KMS-11 (cell line): ENCODE measurements at regions not wholly inside any gene's neighbourhood (a gene's known extent, or its start where the extent isn't known, plus 50 kb on each side); places are given as distances from the start of the nearest gene placed in this dataset.

ENCODE experiments used
- H2AFZ ChIP-seq: fragments of 200-600 bp; sonication (generic); 2 replicates; pipeline ENCODE4 v1.6.1; 2016; ENCODE audit warnings: antibody characterized with exemption, mixed run types, low read depth
- H3K27ac ChIP-seq: fragments of 200-600 bp; sonication (generic); 2 replicates; pipeline ENCODE4 v1.6.1; 2016; ENCODE audit warnings: mild to moderate bottlenecking, mixed run types
- H3K27me3 ChIP-seq: fragments of 200-600 bp; sonication (generic); 2 replicates; pipeline ENCODE4 v1.6.1; 2017; ENCODE audit warnings: mild to moderate bottlenecking, low read depth, mixed run types, moderate library complexity; ENCODE audit not compliant: insufficient read depth
- H3K36me3 ChIP-seq: fragments of 200-600 bp; sonication (generic); 2 replicates; pipeline ENCODE4 v1.6.1; 2017; ENCODE audit warnings: mild to moderate bottlenecking, mixed run types; ENCODE audit not compliant: insufficient read depth
- H3K4me1 ChIP-seq: fragments of 200-600 bp; sonication (generic); 2 replicates; pipeline ENCODE4 v1.6.1; 2016; ENCODE audit warnings: mild to moderate bottlenecking, low read depth, mixed run types; ENCODE audit not compliant: poor library complexity, severe bottlenecking
- H3K4me2 ChIP-seq: fragments of 200-600 bp; sonication (generic); 2 replicates; pipeline ENCODE4 v1.7.0; 2016; ENCODE audit warnings: mild to moderate bottlenecking, mixed run types
- H3K4me3 ChIP-seq: fragments of 200-600 bp; sonication (generic); IDR thresholded peaks from 2 replicates; pipeline ENCODE4 v1.6.1; 2017; ENCODE audit warnings: low read depth, low read length, mixed read lengths; ENCODE audit not compliant: insufficient read depth
- H3K79me2 ChIP-seq: fragments of 200-600 bp; sonication (generic); 2 replicates; pipeline ENCODE4 v1.6.1; 2016; ENCODE audit warnings: low read depth, mixed run types; ENCODE audit not compliant: insufficient read depth
- H3K9ac ChIP-seq: fragments of 200-600 bp; sonication (generic); 2 replicates; pipeline ENCODE4 v1.6.1; 2016; ENCODE audit warnings: mild to moderate bottlenecking, mixed run types
- H4K20me1 ChIP-seq: fragments of 200-600 bp; sonication (generic); 2 replicates; pipeline ENCODE4 v1.6.1; 2016; ENCODE audit warnings: mild to moderate bottlenecking, mixed run types; ENCODE audit not compliant: insufficient read depth
- TF ChIP-seq, protein P1 (sequence below): fragments of 200-600 bp; sonication (generic); conservative IDR thresholded peaks from 2 replicates; pipeline ENCODE4 v1.6.1; 2017; ENCODE audit warnings: low read depth, mild to moderate bottlenecking, antibody characterized with exemption, low read length, moderate library complexity, mixed read lengths

DNA sequence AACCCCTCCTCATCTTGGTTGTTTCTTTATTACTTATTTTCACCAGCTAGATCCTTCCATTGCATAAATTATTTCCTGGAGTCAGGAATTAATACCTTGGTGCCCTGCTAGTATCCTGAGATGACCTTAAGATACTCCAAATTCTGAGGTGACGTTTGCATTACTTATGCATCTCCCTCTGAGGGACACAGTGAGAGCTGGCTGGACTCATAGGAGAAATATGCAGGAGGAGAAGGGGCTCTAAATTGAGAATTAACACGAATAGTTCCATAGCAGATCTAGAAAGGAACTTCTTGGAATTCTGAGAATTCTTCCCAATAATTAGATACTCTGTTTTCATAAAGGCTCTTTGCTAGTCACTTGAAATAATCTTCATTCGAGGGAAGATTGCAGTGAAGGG is 310.6 kb upstream of the ZEB2 start:
- TF ChIP-seq, protein P1, sequence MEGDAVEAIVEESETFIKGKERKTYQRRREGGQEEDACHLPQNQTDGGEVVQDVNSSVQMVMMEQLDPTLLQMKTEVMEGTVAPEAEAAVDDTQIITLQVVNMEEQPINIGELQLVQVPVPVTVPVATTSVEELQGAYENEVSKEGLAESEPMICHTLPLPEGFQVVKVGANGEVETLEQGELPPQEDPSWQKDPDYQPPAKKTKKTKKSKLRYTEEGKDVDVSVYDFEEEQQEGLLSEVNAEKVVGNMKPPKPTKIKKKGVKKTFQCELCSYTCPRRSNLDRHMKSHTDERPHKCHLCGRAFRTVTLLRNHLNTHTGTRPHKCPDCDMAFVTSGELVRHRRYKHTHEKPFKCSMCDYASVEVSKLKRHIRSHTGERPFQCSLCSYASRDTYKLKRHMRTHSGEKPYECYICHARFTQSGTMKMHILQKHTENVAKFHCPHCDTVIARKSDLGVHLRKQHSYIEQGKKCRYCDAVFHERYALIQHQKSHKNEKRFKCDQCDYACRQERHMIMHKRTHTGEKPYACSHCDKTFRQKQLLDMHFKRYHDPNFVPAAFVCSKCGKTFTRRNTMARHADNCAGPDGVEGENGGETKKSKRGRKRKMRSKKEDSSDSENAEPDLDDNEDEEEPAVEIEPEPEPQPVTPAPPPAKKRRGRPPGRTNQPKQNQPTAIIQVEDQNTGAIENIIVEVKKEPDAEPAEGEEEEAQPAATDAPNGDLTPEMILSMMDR, result no peak
- no peak overlapping the region for H2AFZ ChIP-seq
- no peak overlapping the region for H3K4me2 ChIP-seq
- H3K27ac ChIP-seq, result no peak overlapping the region
- H3K36me3 ChIP-seq, result no peaks in the 10 kb centered on the region
- H4K20me1 ChIP-seq, result no peaks in the 10 kb centered on the region
- no peaks in the 10 kb centered on the region for H3K4me1 ChIP-seq
- no peaks in the 10 kb centered on the region for H3K79me2 ChIP-seq
- no peaks in the 10 kb centered on the region for H3K27me3 ChIP-seq
- no peak overlapping the region for H3K9ac ChIP-seq
- H3K4me3 ChIP-seq, result no peak overlapping the region

DNA sequence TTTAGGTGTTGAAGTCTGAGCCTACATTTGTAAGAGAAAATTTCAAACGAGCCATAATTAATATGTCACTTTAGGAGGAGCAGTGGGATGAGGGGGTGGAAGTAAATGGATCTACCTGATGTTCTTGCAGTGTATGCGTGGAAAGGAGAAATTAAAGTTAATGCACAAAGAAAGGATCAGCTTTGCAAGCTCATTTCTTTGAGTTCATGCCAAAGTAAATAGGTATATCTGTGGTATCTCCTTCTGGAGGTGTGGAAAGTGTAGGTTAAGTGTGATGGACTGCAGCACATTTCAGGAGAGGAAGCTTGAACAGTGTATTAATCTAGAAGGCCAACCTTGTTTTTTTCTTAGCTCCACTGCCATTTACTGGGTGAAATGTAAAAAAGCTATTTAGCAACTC is 307.5 kb upstream of the ZEB2 start:
- TF ChIP-seq, protein P1, result no peak
- H2AFZ ChIP-seq, result no peak overlapping the region

DNA sequence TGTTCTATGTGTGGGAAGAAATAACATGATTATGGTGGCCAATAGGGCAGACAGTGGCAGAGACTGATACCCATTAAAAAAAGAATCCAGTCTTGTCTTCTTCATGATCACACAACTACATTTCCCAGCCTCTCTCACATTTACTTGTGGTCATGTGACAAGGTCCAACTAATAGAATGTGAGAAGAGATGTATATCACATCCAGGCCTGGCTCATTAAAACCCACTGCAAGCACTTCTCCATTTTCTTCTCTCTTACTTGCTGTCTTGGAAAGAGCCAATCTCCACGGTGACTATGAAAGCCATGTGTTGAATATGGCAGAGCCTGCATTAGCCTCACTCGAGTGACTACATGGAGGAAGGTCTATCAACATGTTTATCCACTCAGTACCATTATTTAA is 306.2 kb upstream of the ZEB2 start:
- Histone ChIP-seq H4K20me1 (no peaks in the 10 kb centered on the region), H3K4me3 (no peak overlapping the region), H3K36me3 (no peaks in the 10 kb centered on the region), H3K27ac (no peak overlapping the region), H3K9ac (no peak overlapping the region), H2AFZ (no peak overlapping the region), H3K4me2 (no peak overlapping the region), H3K4me1 (no peaks in the 10 kb centered on the region), H3K27me3 (no peaks in the 10 kb centered on the region), H3K79me2 (no peaks in the 10 kb centered on the region)
- TF ChIP-seq, protein P1, result no peak

More for the DNA sequence above, 307.5 kb upstream of the ZEB2 start:
- Histone ChIP-seq H3K4me1 (no peaks in the 10 kb centered on the region), H3K4me2 (no peak overlapping the region), H3K79me2 (no peaks in the 10 kb centered on the region), H3K27me3 (no peaks in the 10 kb centered on the region), H3K4me3 (no peak overlapping the region), H3K36me3 (no peaks in the 10 kb centered on the region), H3K27ac (no peak overlapping the region), H4K20me1 (no peaks in the 10 kb centered on the region), H3K9ac (no peak overlapping the region)

DNA sequence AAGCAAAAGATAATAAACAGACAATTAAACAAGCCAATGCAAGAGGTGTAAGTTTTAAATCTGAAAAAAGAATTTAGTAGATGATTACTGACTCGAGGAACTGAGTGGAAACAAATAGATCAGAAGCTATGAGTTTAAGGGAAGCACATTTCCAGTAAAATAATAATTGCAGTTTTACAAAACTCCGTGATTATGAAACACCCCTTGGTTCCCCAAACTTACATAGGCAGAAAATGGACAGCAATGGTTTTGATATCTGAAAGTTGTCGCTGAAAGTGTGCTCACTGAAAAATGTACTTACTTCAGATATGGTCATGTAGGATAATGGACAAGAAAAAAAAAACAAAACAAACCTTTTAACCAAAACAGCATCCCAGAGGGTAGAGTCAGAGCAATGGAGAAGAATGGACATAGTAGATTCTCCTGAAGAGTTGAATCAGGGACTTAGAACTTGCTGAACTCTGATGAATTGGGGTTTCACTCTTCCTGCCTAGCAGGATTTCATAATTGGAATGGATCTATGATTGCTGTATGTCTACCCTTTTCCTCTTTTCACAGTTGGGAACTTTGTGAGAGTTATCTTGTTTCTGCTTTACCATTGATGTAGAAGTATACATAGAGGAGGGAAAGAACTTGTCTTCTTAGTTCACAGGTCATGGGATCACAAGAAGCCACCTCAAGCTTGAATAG is 305.6 kb upstream of the ZEB2 start:
- Histone ChIP-seq H3K9ac (no peak overlapping the region), H4K20me1 (no peaks in the 10 kb centered on the region), H3K4me3 (no peak overlapping the region), H3K27me3 (no peaks in the 10 kb centered on the region), H3K27ac (no peak overlapping the region), H3K79me2 (no peaks in the 10 kb centered on the region), H2AFZ (no peak overlapping the region), H3K4me2 (no peak overlapping the region), H3K4me1 (no peaks in the 10 kb centered on the region), H3K36me3 (no peaks in the 10 kb centered on the region)
- TF ChIP-seq, protein P1, result no peak
